CD14-positive monocyte (primary cell): ENCODE measurements at regions not wholly inside any gene's neighbourhood (a gene's known extent, or its start where the extent isn't known, plus 50 kb on each side); places are given as distances from the start of the nearest gene placed in this dataset.
A peak's percentile ranks its signal among the peaks of the same experiment; 100 is the strongest.

Experiments used
- DNase-seq, 3 donors: peaks; one replicate each; pipeline ENCODE4 v3.0.0-alpha.2; 2011 to 2022
- H2AFZ ChIP-seq: 2 replicates; pipeline ENCODE4 v1.6.0; 2012; ENCODE audit warnings: mild to moderate bottlenecking, low read depth, low read length, inconsistent platforms; ENCODE audit not compliant: insufficient read depth, poor library complexity, severe bottlenecking
- H3K27ac ChIP-seq, 2 donors: 1 replicate in 1 of 2; 2 replicates in 1 of 2; pipeline ENCODE4 v1.5.1; 2012 to 2013; ENCODE audit warnings: low read length in 2 of 2, control low read depth in 1 of 2, inconsistent platforms in 1 of 2, low read depth in 1 of 2, mild to moderate bottlenecking in 1 of 2
- H3K27me3 ChIP-seq, 2 donors: one replicate each; pipeline versions ENCODE4 v1.6.0 to v1.6.1; 2011 to 2013; ENCODE audit warnings: low read length in 2 of 2; ENCODE audit not compliant: control insufficient read depth in 2 of 2, insufficient read depth in 2 of 2
- H3K36me3 ChIP-seq, 2 donors: replicated peaks in 1 of 2; 1 replicate in 1 of 2; 2 replicates in 1 of 2; pipeline versions ENCODE4 v1.5.1 to v1.6.1; 2012 to 2013; ENCODE audit warnings: low read length in 2 of 2, control low read depth in 1 of 2, inconsistent platforms in 1 of 2, mild to moderate bottlenecking in 1 of 2; ENCODE audit not compliant: insufficient read depth in 2 of 2, control insufficient read depth in 1 of 2
- H3K4me1 ChIP-seq, 2 donors: 1 replicate in 1 of 2; 2 replicates in 1 of 2; pipeline versions ENCODE4 v1.5.1 to v1.6.1; 2012 to 2013; ENCODE audit warnings: low read length in 2 of 2, control low read depth in 1 of 2, inconsistent platforms in 1 of 2, mild to moderate bottlenecking in 1 of 2, moderate library complexity in 1 of 2; ENCODE audit not compliant: insufficient read depth in 2 of 2, control insufficient read depth in 1 of 2
- H3K4me2 ChIP-seq: replicated peaks from 2 replicates; pipeline ENCODE3; 2012; ENCODE audit warnings: low read length, moderate library complexity, mild to moderate bottlenecking; ENCODE audit not compliant: poor library complexity, severe bottlenecking; ENCODE audit errors: extremely low read depth
- H3K4me3 ChIP-seq, 3 experiments: fragments of 200-600 bp in 1 of 3; sonication (generic) in 1 of 3; replicated peaks in 1 of 3; 1 replicate in 2 of 3; 2 replicates in 1 of 3; pipeline ENCODE4 v1.5.1; 2011 to 2013; ENCODE audit warnings: low read length in 3 of 3, mild to moderate bottlenecking in 3 of 3, control low read depth in 2 of 3, low read depth in 2 of 3, inconsistent platforms in 1 of 3, moderate library complexity in 1 of 3
- H3K79me2 ChIP-seq: 2 replicates; pipeline ENCODE4 v1.6.0; 2012; ENCODE audit warnings: mild to moderate bottlenecking, control low read depth, inconsistent platforms, low read length, moderate library complexity; ENCODE audit not compliant: insufficient read depth
- H3K9ac ChIP-seq: 2 replicates; pipeline ENCODE4 v1.6.0; 2017; ENCODE audit warnings: low read length, mild to moderate bottlenecking; ENCODE audit not compliant: insufficient read depth, poor library complexity, severe bottlenecking
- H3K9me3 ChIP-seq, 2 donors: replicated peaks in 1 of 2; 1 replicate in 1 of 2; 2 replicates in 1 of 2; pipeline versions ENCODE4 v1.5.1 to v1.6.1; 2012 to 2013; ENCODE audit warnings: low read length in 2 of 2, control low read depth in 1 of 2; ENCODE audit not compliant: control insufficient read depth in 1 of 2, insufficient read depth in 1 of 2
- H4K20me1 ChIP-seq: 2 replicates; pipeline ENCODE4 v1.6.0; 2012; ENCODE audit warnings: mild to moderate bottlenecking, low read length, control low read depth, moderate library complexity; ENCODE audit not compliant: insufficient read depth
- H3K27ac Mint-ChIP-seq, 7 donors: one replicate each; pipeline ENCODE4 v1.8.0; 2020; ENCODE audit warnings: mild to moderate bottlenecking in 7 of 7, mixed read lengths in 7 of 7, moderate library complexity in 6 of 7, inconsistent platforms in 2 of 7
- H3K27me3 Mint-ChIP-seq, 3 donors: one replicate each; pipeline ENCODE4 v1.8.0; 2021 to 2022; ENCODE audit warnings: low read depth in 3 of 3, mild to moderate bottlenecking in 3 of 3, mixed read lengths in 3 of 3, moderate library complexity in 3 of 3, inconsistent platforms in 1 of 3
- H3K36me3 Mint-ChIP-seq, 2 donors: one replicate each; pipeline ENCODE4 v1.8.0; 2020; ENCODE audit warnings: mixed read lengths in 2 of 2, inconsistent platforms in 1 of 2, mild to moderate bottlenecking in 1 of 2
- H3K4me1 Mint-ChIP-seq: one replicate; pipeline ENCODE4 v1.8.0; 2020; ENCODE audit warnings: mild to moderate bottlenecking, mixed read lengths
- H3K4me3 Mint-ChIP-seq, 2 donors: one replicate each; pipeline ENCODE4 v1.8.0; 2020; ENCODE audit warnings: mild to moderate bottlenecking in 2 of 2, mixed read lengths in 2 of 2, moderate library complexity in 1 of 2
- H3K9me3 Mint-ChIP-seq, 7 donors: one replicate each; pipeline ENCODE4 v1.8.0; 2020 to 2022; ENCODE audit warnings: mixed read lengths in 7 of 7, mild to moderate bottlenecking in 6 of 7, moderate library complexity in 6 of 7, inconsistent platforms in 2 of 7
- WGBS: methylation state at CpG from one replicate; pipeline ENCODE4 v1.1.5; 2013; ENCODE audit warnings: missing lambda C conversion rate; ENCODE audit not compliant: insufficient coverage; 5-methylcytosine and 5-hydroxymethylcytosine counted together
- intact Hi-C, 2 donors: fragments of 100-400 bp; cut with micrococcal nuclease; formaldehyde crosslinking; loops; one replicate each; pipeline versions ENCODE4 v1.15.0 to v1.15.1; 2023
- TF ChIP-seq, protein P1 (sequence below): fragments of 200-600 bp; IDR thresholded peaks from one replicate; pipeline ENCODE4 v1.8.0; 2022; ENCODE audit warnings: antibody characterized with exemption, mild to moderate bottlenecking

DNA sequence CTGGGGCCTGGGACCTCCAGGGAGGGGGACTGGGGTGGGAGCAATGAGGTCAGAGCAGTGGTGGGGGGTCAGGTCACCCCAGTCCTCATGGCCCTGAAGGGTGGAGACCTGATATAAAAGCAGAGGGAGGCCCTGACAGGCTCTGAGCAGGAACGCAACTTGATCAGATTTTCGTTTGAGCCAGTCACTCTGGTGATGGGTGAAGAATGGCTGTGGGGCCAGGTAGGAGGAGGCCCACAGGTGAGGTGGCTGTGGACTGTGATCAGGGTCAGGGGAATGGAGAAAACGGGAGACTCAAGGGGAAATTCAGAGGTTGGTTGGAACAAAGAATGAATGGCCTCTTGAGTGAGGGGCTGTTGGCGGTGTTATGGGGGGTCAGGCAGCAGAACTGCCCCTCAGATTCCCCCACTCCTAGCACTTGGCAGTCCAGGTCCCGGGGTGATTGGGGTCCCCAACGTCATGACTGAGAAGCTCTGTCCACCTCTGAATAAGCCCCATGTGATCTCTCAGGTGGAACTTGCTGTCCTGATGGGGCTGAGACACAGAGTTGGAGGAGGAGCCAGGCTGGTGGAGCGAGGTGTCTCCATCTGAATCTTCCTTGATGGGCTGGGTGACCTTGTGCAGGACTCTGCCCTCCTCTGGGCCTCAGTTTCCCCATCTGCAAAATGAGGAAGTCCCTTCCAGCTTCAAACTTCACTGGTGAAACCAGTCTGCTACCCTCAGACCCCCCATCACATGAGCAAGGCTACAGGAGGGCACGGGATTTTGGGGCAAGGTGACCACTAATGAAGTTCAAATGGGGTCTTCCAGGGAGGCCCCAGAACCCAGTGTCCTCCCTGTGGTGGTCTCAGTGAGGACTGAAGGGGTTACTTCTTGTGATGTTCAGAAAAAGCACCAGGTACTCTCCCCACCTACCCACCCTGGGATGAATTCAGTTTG, 683.0 kb downstream of the MATN1 start:
- Histone ChIP-seq H3K36me3 (no peaks in the 10 kb centered on the region), H3K79me2 (no peaks in the 10 kb centered on the region), H3K9ac (no peak overlapping the region), H3K4me1 (no peaks in the 10 kb centered on the region), H3K4me3 (no peak overlapping the region), H3K27me3 (no peaks in the 10 kb centered on the region), H3K4me2 (no peak overlapping the region), H3K9me3 (peaks cover 9 to 23% of the 10 kb centered on the region in 2 donors), H4K20me1 (no peaks in the 10 kb centered on the region), H2AFZ (no peak overlapping the region), H3K27ac (no peak overlapping the region)
- WGBS = 82% methylated on average over 3 of the region's 8 CpGs
- intact Hi-C loops = no loop called here
- H3K36me3 Mint-ChIP-seq = no peaks in the 10 kb centered on the region
- no peak for DNase-seq
- H3K4me1 Mint-ChIP-seq = no peaks in the 10 kb centered on the region
- no peak overlapping the region for H3K4me3 Mint-ChIP-seq
- H3K27me3 Mint-ChIP-seq = peaks cover 0 to 5% (median 2%) of the 10 kb centered on the region in 3 donors
- H3K9me3 Mint-ChIP-seq = peaks cover 6 to 22% (median 14%) of the 10 kb centered on the region in 7 donors
- TF ChIP-seq, protein P1, sequence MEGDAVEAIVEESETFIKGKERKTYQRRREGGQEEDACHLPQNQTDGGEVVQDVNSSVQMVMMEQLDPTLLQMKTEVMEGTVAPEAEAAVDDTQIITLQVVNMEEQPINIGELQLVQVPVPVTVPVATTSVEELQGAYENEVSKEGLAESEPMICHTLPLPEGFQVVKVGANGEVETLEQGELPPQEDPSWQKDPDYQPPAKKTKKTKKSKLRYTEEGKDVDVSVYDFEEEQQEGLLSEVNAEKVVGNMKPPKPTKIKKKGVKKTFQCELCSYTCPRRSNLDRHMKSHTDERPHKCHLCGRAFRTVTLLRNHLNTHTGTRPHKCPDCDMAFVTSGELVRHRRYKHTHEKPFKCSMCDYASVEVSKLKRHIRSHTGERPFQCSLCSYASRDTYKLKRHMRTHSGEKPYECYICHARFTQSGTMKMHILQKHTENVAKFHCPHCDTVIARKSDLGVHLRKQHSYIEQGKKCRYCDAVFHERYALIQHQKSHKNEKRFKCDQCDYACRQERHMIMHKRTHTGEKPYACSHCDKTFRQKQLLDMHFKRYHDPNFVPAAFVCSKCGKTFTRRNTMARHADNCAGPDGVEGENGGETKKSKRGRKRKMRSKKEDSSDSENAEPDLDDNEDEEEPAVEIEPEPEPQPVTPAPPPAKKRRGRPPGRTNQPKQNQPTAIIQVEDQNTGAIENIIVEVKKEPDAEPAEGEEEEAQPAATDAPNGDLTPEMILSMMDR = no peak
- no peak overlapping the region for H3K27ac Mint-ChIP-seq

DNA sequence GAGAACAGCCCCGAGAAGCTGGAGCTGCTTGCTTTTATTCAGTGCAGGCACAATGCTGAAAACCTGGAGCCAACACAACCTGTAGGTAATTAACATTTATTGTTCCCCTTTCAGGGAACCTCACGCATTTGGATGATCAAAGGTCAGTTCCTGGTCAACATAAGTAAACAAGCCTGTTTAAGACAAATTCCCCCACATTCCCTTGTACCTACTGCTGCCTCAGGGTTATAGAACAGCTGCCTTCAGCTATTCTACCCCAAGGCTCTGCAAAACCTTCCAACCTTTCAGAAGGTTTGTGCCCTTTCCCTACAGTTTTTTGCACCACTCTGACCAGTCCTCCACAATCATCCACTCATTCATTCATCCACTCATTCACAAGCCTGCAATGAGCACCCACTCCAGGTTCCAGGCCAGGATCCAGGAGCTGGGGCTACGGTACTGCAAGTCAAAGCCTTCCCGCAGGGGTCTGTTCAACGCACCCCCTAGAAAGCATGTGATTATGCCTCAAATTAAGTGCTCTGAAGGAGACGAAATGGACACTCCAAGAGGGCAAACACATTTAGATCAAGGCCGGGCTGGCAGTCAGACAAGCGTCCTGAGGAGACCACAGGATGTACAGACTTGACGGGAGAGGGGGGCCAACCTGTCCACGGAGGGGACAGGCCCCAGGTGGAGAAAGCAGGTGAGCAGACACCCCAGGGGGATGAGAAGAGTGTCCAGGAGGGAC, 683.9 kb downstream of the MATN1 start:
- no peak overlapping the region for H3K4me3 Mint-ChIP-seq
- H3K27ac Mint-ChIP-seq = peak overlapping the region in 1 of 7 donors; percentile 35

More for the DNA sequence above, 683.9 kb downstream of the MATN1 start:
- peaks cover 0 to 5% (median 2%) of the 10 kb centered on the region in 3 donors for H3K27me3 Mint-ChIP-seq
- H3K27ac ChIP-seq = no peak overlapping the region
- H3K36me3 Mint-ChIP-seq = no peaks in the 10 kb centered on the region
- TF ChIP-seq, protein P1 = no peak
- intact Hi-C loops = no loop called here
- no peaks in the 10 kb centered on the region for H3K4me1 ChIP-seq
- no peak overlapping the region for H3K4me3 ChIP-seq
- no peak overlapping the region for H3K4me2 ChIP-seq
- WGBS = 90% methylated on average over 7 of the region's 10 CpGs
- no peaks in the 10 kb centered on the region for H3K4me1 Mint-ChIP-seq
- H3K79me2 ChIP-seq = no peaks in the 10 kb centered on the region
- no peak overlapping the region for H2AFZ ChIP-seq
- H4K20me1 ChIP-seq = no peaks in the 10 kb centered on the region
- H3K9me3 ChIP-seq = peaks cover 9 to 23% of the 10 kb centered on the region in 2 donors
- no peak for DNase-seq
- no peak overlapping the region for H3K9ac ChIP-seq
- no peaks in the 10 kb centered on the region for H3K36me3 ChIP-seq
- peaks cover 6 to 22% (median 14%) of the 10 kb centered on the region in 7 donors for H3K9me3 Mint-ChIP-seq
- no peaks in the 10 kb centered on the region for H3K27me3 ChIP-seq
